NCI-H2107 treated with DMSO at 0.1 percent for 48 hours (cell line): ENCODE measurements at regions not wholly inside any gene's neighbourhood (a gene's known extent, or its start where the extent isn't known, plus 50 kb on each side); places are given as distances from the start of the nearest gene placed in this dataset.
"Not testable (repeated sequence)": the region's sequence is repeated elsewhere in the genome, so short reads cannot be mapped to it uniquely, and the experiment has no call there.

ENCODE experiments used
- DNase-seq: peaks from one replicate; lab custom pipeline; 2025; ENCODE audit not compliant: unreplicated experiment; lab: John Stamatoyannopoulos, UW

DNA sequence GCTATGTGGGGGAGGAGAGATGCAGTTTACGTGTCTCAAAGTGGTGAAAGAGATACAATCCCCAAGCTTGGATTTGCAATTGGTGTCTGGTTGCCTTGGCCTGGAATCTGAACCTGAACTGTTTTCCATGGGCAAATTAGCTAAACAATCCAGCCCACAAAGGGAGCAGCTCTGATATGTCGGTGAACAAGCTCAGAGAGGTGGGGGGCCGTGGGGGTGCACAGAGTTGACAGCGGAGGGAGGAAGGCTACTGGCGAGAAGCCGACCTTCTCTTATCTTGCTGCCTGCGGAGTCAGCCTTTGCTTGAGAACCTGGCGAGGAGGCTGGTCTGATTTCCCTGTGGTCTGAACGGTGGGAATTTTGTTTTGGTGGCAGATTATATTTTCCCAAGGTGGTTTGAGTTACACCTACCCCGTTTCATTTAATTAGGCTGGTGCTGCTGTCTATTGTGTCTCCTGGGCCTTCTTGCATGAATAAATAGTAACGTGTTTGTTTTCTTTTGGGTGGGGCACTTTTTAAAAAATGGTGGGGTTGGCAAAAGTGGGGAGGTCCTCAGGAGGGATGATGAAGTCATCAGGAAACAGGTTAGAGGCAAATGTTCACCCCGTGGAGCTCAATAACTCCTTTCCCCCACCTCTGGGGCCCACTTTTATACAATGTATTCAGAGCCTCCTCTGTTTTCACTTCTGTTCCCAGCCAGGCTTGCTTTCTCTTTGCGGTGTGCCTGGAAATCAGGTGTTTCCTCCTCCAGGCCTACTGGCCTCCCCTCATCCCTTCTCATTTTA lies 80.9 kb upstream of the IGFBP5 start:
- peak; percentile 98 for DNase-seq

DNA sequence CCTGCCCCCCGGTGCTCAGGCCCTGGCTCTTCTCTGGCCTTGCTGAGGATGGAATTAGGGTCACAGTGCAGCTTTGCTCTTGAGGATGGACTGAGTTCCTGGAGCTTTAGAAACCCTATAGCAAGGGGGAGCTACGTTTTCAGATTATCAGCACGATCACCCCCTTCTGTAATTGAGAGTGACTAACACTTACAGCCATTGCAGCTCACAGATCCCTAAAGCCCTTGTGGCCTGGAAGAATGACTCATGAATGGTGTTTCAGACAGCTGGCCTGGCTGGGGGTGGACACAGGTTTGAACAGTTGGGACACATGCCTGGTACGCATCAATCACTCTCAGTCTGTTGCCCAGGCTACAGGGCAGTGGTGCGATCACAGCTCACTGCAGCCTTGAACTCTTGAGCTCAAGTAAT lies 79.7 kb upstream of the IGFBP5 start:
- DNase-seq, result no peak

DNA sequence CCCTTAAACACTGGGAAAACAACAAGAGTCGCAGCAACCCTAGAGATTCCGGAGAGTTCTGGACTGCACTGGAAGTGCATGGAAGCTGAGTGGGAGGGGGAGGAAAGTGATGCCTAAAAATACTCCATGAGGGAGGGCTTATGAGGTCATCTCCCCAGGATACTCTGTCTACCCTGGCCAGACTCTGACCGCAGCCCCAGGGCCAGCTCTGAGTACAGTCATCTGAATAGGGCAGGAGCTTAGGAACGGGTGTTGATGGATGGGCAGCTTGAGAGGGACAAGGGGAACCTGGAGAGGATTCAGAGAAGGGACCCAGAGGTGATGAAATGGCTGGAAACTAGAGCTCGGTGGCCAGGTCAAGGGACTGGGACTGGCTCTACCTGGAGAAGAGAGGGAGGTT lies 79.3 kb upstream of the IGFBP5 start:
- no peak for DNase-seq

DNA sequence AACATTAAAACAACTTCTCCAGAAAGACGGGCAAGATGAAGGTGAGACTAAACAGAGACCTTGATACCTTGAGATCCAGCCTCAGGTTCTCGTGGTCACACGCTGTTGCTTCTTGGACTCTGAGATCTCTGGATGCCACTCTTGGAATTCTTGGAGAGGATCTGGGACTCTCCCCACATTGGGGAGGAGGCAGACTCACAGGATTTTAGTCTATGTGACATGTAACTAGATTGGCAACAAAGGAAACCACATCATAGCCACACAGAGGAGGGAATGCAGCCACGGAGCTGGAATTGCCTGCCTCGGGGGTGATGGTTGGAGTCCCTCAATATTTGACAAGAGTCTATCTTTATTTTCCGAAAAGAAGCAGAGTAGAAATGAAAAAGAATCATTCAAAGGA lies 78.8 kb upstream of the IGFBP5 start:
- no peak for DNase-seq

DNA sequence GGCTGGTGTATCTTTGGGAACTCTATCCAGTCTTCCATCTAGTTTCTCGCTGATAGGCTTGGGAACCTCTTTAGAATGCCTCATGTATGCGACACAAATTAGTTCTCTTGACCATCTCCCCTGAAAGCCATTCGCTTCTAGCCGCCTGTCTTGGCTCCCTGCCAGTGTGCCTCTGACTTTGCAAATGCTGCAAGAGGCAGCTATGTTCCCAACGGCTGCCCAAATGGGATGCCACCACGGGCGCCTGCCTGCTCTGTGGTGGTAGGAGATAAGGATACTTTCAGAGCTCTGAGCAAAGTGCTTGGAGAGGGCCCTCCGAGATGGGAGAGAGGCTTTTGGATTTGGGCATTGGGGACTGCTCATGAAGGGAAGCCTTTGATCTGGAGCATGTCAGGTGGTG lies 77.7 kb upstream of the IGFBP5 start:
- DNase-seq, result no peak

DNA sequence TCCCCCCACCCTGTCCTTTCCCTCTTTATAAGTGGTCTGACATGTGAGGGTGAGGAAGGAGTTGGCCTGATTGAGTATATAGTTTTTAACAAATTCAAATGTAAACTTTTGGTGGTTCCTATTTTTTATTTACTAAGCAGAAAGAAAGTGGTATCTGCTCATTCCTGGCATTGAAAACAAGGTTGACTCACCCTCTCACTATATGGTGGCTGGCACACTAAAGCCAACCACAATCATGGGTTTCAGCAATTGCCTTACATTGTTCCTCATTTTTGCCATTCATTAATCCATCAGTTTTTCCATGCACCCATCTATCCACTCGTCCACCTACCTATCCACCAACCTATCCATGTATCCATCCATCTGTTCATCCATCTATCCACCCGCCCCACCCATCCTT lies 75.4 kb upstream of the IGFBP5 start:
- DNase-seq, result no peak

DNA sequence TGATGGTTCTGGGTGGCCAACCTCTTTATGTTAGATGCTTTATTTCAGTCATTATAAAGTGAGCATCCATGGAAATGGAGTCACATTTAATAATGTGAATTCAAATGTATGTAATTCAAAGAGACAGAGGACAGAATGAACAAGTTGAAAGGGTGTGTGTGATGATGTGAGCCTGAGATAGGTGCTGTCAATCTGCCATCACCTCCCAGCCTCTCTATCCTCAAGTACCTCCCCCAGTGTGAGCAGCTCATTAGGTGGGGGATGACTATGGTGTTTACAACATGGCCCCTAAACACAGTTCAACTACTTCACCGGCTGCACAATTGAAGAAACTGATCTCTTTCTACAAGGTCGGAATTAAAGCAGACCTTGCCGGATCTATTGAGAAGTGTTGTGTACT lies 74.7 kb upstream of the IGFBP5 start:
- DNase-seq, result no peak

DNA sequence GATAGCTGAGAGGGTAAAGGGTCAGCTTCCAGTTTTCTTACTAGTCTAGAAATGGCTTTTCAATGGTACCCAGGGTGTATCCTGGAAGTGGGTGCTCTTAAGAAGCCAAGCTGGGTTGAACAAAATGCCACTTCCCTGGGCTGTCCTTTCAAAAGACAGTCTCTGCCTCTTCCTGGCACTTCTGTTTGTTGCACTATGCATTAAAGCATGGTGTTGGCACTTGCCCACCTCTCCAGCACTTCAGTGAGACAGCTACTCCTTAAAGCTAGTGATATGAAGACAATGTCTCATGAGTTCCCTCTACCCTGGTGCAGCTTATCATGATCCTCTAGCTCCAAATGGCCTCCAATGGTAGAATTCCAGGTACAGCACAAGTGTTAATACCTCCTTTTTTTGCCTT lies 74.3 kb upstream of the IGFBP5 start:
- no peak for DNase-seq

DNA sequence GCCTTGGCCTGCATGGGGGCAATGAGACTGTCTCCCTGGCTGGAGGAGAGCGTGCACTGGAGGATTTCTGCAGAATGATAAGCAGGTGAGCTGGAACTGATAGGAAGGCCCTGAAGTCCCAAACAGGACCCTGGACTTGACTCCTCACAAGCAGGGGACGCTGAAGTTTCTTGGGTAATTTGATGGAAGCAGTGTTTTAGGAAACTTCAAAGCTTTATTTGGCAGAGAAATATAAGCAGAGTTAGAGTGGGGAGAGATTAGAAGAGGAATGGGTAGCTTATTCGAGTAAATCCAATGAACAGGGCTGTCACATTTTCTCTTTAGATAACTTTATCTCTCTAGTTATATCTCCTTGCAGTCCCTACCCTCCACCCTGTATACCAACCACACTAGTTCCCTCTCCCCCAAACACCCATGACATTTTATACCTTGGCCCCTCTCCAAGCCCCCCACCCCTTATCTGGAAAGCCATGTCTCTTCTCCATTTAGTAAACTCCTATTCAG lies 73.6 kb upstream of the IGFBP5 start:
- no peak for DNase-seq

DNA sequence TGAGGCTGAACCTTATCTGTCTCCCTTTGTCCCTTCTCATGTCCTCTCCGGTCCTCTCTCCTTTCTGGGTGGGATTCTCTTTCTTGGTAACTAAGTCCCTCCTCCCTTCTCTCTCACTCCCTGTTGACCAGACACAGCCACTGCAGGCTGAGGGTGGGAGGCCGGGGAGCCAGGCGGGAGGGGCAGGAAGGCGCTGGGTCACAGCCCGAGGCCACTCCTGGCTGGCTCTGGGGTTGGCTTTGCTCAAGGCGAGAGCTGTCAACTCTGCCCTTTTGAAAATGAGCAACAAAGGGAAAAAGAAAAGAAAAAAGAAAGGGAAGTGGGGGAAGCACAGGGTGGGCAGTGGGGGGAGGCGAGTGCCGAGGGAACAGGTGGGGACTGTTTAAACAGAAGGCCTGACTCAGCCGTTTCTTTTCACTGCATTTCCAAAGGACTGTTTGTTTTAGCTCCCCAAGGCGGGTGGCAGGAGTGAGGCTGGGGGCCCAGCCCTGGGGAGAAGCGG lies 70.5 kb upstream of the IGFBP5 start:
- peak; percentile 72 for DNase-seq

DNA sequence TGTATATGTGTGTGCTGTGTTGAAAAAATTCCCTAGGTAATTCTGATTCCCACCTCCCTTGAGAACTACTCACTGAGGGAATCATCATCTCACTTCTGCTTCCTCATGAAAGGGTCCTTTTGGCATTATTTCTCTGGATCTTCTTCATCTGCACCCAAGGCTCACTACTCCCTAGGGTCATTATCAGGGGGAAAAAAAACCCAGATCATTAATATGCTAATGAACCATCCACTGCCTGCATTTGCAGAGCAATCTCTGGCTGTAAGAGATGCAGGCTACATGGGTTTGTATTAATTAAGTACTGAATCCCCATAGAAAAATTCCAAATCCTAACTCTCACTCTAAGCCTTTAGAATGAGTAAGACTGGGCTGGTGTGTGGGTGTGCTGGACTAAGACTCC lies 68.0 kb upstream of the IGFBP5 start:
- no peak for DNase-seq

DNA sequence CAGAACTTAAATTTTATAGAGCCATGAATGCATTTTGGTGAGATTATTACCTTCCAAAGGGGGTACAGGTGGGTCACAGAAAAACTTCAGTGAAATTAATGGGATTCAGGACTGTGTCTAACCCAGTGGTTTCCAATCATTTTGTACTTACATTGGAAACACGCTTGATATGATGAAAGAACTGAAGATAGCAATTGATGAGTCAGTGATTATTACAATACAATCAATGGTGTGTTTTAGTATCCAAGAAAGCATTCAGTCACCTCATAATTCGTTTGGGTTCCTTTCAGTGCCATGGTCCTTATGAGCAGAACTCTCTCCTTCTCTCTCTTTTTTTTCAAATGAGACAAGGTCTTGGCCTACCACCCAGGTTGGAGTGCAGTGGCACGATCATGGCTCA lies 66.5 kb upstream of the IGFBP5 start:
- DNase-seq, result no peak

DNA sequence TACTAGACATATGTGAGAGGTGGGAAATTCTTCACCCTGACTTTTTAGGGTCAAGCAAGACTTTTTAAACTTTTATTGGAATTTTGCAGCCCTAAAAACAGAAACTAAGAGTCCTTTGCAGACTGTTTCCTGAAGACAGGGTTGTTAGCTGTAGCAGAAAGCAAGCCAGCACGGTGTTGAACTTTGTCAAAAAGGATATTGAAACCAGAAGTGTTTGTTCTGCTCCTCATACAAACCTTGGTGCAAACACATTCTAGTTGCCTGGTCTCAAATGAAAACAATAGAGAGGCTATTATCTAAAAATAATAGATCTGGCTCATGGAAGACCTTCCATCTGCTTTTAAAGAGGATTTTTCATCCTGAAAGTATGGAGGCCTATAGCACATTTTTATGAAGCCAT lies 65.8 kb upstream of the IGFBP5 start:
- no peak for DNase-seq

DNA sequence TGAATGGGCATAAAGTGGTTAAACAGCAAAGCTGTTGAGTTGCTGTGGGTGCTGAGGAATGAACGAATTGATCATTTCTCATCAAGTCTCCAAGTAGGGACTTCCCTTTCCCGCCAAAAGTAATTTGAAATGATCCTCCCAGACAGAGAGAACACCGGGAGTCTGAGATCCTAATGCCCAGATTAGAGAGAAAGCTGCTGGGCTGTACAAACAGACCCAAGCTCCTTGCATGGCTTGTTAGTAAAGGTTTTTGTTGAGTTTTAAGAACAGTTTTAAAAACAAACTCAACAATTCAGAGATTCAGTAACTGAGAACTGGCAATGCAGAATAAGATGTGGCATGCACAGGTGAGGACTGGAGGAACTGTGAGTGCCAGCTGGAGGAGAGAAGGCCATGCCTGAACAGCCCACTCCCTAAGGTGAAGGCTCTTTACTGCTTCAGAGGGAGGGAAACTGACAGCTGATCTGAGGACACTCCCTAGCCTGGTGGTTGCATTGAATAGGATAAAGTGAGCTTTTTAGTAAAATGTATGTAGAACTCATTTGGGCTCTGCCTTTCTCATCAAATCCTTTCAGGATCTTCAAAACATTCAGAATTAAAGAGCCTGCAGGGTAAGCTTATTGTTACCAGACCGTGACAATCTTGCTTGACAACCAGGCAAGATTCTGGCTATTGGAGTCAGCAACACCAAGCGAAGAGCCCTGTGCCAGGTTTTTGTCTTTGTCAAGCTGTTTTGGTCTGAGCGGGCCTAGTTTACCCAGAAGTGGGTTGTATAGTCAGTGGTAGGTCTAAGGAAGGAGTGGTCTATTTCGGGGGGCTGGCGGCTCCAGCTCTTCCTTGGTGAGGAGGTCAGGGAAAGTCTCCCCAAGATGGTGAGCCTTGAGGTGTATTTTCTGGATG lies 63.2 kb upstream of the IGFBP5 start:
- no peak for DNase-seq

DNA sequence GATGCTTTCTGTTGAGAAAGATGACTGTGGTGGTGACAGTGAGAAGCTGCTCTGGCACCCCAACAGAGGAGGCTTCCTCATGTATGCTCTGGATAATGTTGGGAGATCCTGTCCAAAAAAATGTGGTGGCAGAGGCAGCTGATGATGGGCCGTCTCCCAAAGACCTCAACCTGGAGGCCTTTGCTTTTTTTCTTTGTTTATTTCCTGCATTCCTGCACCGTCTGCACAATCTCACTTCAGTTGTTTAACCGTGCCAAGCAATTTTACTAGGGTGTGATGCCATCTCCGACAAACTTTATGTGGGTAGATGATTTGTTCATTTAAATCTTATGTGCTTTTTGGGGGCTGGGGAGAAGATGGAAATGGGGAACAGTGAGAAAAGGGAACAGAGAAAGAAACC lies 62.2 kb upstream of the IGFBP5 start:
- no peak for DNase-seq

DNA sequence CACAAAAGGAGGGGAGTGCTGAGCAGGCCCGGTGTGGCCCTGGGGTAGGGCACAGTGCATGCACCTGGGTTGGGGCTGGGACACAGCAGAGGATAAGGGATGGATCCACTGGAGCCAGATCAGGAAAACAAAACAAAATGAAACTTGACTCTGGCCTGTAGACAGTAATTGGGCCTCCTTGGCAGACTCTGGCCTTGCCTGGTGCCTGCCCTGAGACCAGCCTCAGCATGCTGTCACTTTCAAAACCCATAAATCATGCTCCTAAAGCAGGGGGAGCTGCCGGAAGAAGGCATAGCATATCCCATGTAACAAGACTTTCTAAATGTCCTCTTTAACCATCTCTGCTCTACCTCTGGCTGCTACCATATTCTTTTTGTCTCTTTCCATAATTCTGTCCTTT lies 61.1 kb upstream of the IGFBP5 start:
- DNase-seq, result no peak

DNA sequence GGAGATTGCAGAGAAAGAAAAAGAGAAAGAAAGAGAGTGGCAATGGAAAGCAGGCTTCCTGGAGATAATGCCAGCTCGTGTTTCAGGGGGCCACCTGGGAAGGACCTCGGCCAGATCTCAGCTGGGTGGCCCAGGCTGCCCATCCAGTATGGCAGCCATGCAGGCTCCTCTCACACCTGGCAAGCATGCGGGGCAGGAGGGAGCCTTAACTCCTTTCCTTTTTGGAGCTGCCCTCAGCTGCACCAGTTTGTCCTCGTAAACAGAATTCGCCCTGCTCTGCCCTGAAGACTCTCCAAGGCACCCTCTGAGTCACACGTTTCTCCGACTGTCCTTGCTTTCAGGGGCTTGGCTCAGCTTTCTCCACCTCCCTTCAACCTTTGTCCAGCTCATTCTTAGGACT lies 59.5 kb upstream of the IGFBP5 start:
- DNase-seq, result no peak

DNA sequence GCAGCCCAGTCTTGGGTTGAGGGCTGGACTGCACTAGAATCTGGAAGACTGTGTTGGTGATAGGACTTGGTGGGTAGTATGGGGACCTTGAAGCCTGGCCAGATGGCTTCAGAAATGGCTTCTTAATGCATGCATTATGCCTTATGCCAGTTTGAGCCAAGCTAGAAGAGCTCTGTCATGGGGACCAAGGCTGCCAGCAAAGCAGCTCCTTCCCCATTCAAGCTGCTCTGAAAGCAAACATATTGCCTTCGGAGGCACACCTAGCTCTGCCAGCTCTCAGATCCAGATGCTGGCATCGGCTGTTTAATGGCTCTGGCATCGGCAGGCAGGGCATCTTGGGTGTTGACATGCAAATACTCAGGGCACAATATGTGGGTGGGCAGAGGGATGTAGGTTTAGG lies 59.0 kb upstream of the IGFBP5 start:
- no peak for DNase-seq

DNA sequence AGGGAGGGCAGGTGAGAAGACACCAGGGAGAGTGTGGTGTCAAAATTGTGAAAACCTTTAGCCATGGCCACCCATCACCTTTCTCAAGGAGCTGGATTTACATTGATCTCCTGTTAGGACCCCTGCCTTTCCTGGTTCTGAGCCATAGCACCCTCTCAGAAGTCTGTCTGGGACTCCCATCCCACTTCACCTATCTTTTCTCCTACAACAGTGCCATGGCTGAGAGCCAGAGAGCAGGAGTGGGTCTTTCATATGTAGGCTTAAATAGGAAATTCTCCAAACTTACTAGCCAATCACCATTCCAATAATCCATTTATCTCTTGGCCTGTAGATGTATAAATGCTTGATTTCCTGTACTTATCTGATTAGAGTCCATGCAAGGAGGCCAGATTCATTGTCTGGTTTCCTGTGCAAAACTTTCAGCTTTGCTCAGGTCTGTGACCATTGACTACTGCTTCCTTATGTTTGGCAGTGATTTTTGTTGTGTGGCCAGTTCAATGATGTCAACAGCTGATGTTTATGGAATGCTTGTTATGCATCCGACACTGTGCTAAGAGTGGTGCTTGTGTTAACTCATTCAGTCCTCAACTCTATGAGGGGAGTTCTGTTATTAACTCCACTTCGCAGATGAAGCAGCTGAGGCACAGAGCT lies 57.6 kb upstream of the IGFBP5 start:
- no peak for DNase-seq

DNA sequence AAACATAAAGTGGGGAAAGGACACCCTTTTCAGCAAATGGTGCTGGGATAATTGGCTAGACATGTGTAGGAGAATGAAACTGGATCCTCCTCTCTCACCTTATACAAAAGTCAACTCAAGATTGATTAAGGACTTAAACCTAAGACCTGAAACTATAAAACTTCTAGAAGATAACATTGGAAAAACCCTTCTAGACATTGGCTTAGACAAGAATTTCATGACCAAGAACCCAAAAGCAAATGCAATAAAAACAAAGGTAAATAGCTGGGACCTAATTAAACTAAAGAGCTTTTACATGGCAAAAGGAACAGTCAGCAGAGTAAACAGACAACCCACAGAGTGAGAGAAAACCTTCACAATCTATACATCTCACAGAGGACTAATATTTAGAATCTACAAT lies 55.4 kb upstream of the IGFBP5 start:
- not testable (repeated sequence) for DNase-seq

DNA sequence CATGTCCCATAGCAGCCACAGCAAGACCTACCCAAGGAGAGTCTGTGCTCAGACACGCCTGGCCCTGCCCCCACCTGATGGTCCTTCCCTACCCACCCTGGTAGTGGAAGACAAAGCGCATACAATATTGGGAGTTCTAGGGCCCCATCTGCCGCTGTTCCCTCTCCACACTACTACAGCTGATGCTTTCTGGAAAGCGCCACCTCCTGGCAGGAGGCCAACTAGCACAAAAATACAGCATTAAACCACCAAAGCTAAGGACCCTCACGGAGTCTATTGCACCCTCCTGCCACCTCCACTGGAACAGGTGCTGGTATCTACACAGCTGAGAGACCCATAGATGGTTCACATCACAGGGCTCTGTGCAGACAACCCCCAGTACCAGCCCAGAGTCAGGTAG lies 50.9 kb upstream of the IGFBP5 start:
- DNase-seq, result not testable (repeated sequence)

DNA sequence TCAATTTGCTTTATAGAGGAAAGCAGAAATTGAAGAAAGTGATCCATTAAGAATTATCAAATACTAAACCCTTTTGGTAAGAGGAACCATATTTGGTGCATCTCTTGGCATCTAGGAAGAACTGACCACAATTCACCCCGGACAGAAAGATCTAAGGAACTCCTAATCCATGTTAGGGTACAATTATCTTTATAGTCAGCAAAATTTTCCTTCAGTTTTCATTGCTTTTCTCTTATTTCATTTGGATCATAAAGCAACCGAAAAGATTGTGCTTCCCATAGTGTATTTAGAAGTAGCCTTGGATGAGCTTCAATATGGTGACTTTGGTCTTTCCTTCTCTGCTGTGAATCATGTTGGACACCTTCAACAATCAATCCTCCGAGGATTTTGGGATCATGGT lies 50.1 kb upstream of the IGFBP5 start:
- no peak for DNase-seq
